Liver (tissue), 8 donors: ENCODE measurements at regions not wholly inside any gene's neighbourhood (a gene's known extent, or its start where the extent isn't known, plus 50 kb on each side); places are given as distances from the start of the nearest gene placed in this dataset.

ENCODE experiments used
- DNase-seq: peaks from one replicate; pipeline ENCODE4 v3.0.0-alpha.2; 2017; ENCODE audit warnings: low spot score
- H3K27ac ChIP-seq, 2 donors: one replicate each; pipeline ENCODE4 v1.7.0; 2013; ENCODE audit warnings: inconsistent platforms in 2 of 2, low read length in 2 of 2, control low read depth in 1 of 2, low read depth in 1 of 2, mild to moderate bottlenecking in 1 of 2
- H3K27me3 ChIP-seq, 4 donors: one replicate each; pipeline versions ENCODE4 v1.6.1 to v1.7.0; 2013; ENCODE audit warnings: low read length in 3 of 4, inconsistent platforms in 1 of 4, mild to moderate bottlenecking in 1 of 4, moderate library complexity in 1 of 4; ENCODE audit not compliant: control insufficient read depth in 4 of 4, insufficient read depth in 4 of 4
- H3K36me3 ChIP-seq, 4 donors: one replicate each; pipeline versions ENCODE4 v1.6.1 to v1.7.0; 2013; ENCODE audit warnings: low read length in 3 of 4, mild to moderate bottlenecking in 3 of 4, low read depth in 1 of 4, moderate library complexity in 1 of 4; ENCODE audit not compliant: control insufficient read depth in 4 of 4, insufficient read depth in 3 of 4
- H3K4me1 ChIP-seq, 4 donors: one replicate each; pipeline versions ENCODE4 v1.6.1 to v1.7.0; 2013; ENCODE audit warnings: low read length in 3 of 4, mild to moderate bottlenecking in 3 of 4, moderate library complexity in 1 of 4; ENCODE audit not compliant: control insufficient read depth in 4 of 4, insufficient read depth in 4 of 4
- H3K4me3 ChIP-seq, 3 donors: one replicate each; pipeline versions ENCODE4 v1.6.1 to v1.7.0; 2013; ENCODE audit warnings: low read length in 3 of 3, control low read depth in 1 of 3, low read depth in 1 of 3, mild to moderate bottlenecking in 1 of 3
- H3K9ac ChIP-seq, 2 donors: one replicate each; pipeline ENCODE4 v1.7.0; 2013; ENCODE audit warnings: low read length in 2 of 2, mild to moderate bottlenecking in 2 of 2, moderate library complexity in 2 of 2, control low read depth in 1 of 2, low read depth in 1 of 2
- H3K9me3 ChIP-seq, 4 donors: one replicate each; pipeline versions ENCODE4 v1.6.1 to v1.7.0; 2013; ENCODE audit warnings: low read length in 3 of 4; ENCODE audit not compliant: control insufficient read depth in 4 of 4
- CTCF ChIP-seq: fragments of 150-350 bp; IDR thresholded peaks from 2 replicates; pipeline ENCODE4 v1.5.1; 2017; ENCODE audit warnings: improper control_type of control experiment, low read depth, low read length; ENCODE audit not compliant: missing input control
- FOXA1 ChIP-seq: IDR thresholded peaks from 2 replicates; pipeline ENCODE4 v1.6.1; 2016; ENCODE audit warnings: antibody characterized with exemption
- GABPA ChIP-seq, 2 donors: IDR thresholded peaks in 1 of 2; conservative IDR thresholded peaks in 1 of 2; 2 replicates each; pipeline ENCODE4 v1.6.1; 2016; ENCODE audit warnings: antibody characterized with exemption in 2 of 2, mild to moderate bottlenecking in 1 of 2, moderate library complexity in 1 of 2
- HNF4A ChIP-seq, 2 donors: conservative IDR thresholded peaks; 2 replicates each; pipeline ENCODE4 v1.6.1; 2016; ENCODE audit warnings: antibody characterized with exemption in 2 of 2, mild to moderate bottlenecking in 2 of 2
- HNF4G ChIP-seq: IDR thresholded peaks from 2 replicates; pipeline ENCODE4 v1.6.1; 2016; ENCODE audit warnings: antibody characterized with exemption
- MAX ChIP-seq: IDR thresholded peaks from 2 replicates; pipeline ENCODE4 v1.6.1; 2016; ENCODE audit warnings: antibody characterized with exemption
- NR2F2 ChIP-seq: IDR thresholded peaks from 2 replicates; pipeline ENCODE4 v1.6.1; 2016; ENCODE audit warnings: antibody characterized with exemption
- RAD21 ChIP-seq, 2 donors: IDR thresholded peaks; 2 replicates each; pipeline ENCODE4 v1.6.1; 2016; ENCODE audit warnings: antibody characterized with exemption in 2 of 2, mild to moderate bottlenecking in 2 of 2
- REST ChIP-seq: IDR thresholded peaks from 2 replicates; pipeline ENCODE4 v1.6.1; 2016; ENCODE audit warnings: antibody characterized with exemption, mild to moderate bottlenecking
- TAF1 ChIP-seq: conservative IDR thresholded peaks from 2 replicates; pipeline ENCODE4 v1.6.1; 2016; ENCODE audit warnings: antibody characterized with exemption, mild to moderate bottlenecking
- YY1 ChIP-seq: IDR thresholded peaks from 2 replicates; pipeline ENCODE4 v1.6.1; 2016; ENCODE audit warnings: antibody characterized with exemption, mild to moderate bottlenecking
- ZBTB33 ChIP-seq: IDR thresholded peaks from 2 replicates; pipeline ENCODE4 v1.6.1; 2016; ENCODE audit warnings: antibody characterized with exemption
- WGBS: extraction: QIAGEN DNeasy Blood & Tissue Kit; methylation state at CpG from one replicate; pipeline ENCODE4 v1.1.7; 2013; 5-methylcytosine and 5-hydroxymethylcytosine counted together
- donor health status: healthy.
- donor health status: healthy.
- donor health status: healthy.
- donor health status: healthy.
- donor health status: healthy.

- no peak overlapping the region for H3K4me3 ChIP-seq
- no peak overlapping the region for H3K9ac ChIP-seq
- no peaks in the 10 kb centered on the region for H3K27me3 ChIP-seq
- H3K27ac ChIP-seq: no peak overlapping the region
- DNase-seq: no peak
- no peak for TF ChIP-seq RAD21 (IDR thresholded peaks at IDR 0.05)
- no peak for TF ChIP-seq YY1
- peaks cover 0 to 11% (median 4%) of the 10 kb centered on the region in 4 donors for H3K4me1 ChIP-seq
- H3K36me3 ChIP-seq: no peaks in the 10 kb centered on the region
- H3K9me3 ChIP-seq: no peaks in the 10 kb centered on the region
- 88% methylated on average over 3 of the region's 3 CpGs for WGBS
Observed at GRCh38 chr13:40076765-40077362, 421.4 kb downstream of the COG6 start.

GRCh38 chr13:40077396-40078027 is 422.1 kb downstream of the COG6 start:
- no peak for DNase-seq
- Histone ChIP-seq H3K4me3 (no peak overlapping the region), H3K9ac (no peak overlapping the region), H3K36me3 (no peaks in the 10 kb centered on the region), H3K27me3 (no peaks in the 10 kb centered on the region), H3K9me3 (no peaks in the 10 kb centered on the region), H3K4me1 (peaks cover 0 to 5% (median under 1%) of the 10 kb centered on the region in 4 donors), H3K27ac (no peak overlapping the region)
- 95% methylated on average over 9 of the region's 9 CpGs for WGBS
- TF ChIP-seq GABPA (IDR thresholded peaks at IDR 0.05 in 1 of 2, conservative IDR thresholded peaks at IDR 0.05 in 1 of 2) (no peak), TAF1 (no peak), FOXA1 (no peak), REST (no peak)

- no peaks in the 10 kb centered on the region for H3K4me1 ChIP-seq
- whole genome bisulfite sequencing: 94% methylated on average over 1 of the region's 1 CpG
- no peaks in the 10 kb centered on the region for H3K36me3 ChIP-seq
- TF ChIP-seq REST (no peak), NR2F2 (no peak), FOXA1 (no peak), YY1 (no peak), GABPA (IDR thresholded peaks at IDR 0.05 in 1 of 2, conservative IDR thresholded peaks at IDR 0.05 in 1 of 2) (no peak), RAD21 (IDR thresholded peaks at IDR 0.05) (no peak), HNF4A (conservative IDR thresholded peaks at IDR 0.05) (no peak), ZBTB33 (no peak), CTCF (no peak), MAX (no peak), HNF4G (no peak)
- no peak overlapping the region for H3K27ac ChIP-seq
- DNase-seq: no peak
- no peaks in the 10 kb centered on the region for H3K27me3 ChIP-seq
- H3K9ac ChIP-seq: no peak overlapping the region
- no peaks in the 10 kb centered on the region for H3K9me3 ChIP-seq
- H3K4me3 ChIP-seq: no peak overlapping the region
Observed at GRCh38 chr13:40079721-40080120, 424.3 kb downstream of the COG6 start.
